Tibial nerve (tissue), 4 donors: ENCODE measurements at regions not wholly inside any gene's neighbourhood (a gene's known extent, or its start where the extent isn't known, plus 50 kb on each side); places are given as distances from the start of the nearest gene placed in this dataset.
"Not testable (repeated sequence)": the region's sequence is repeated elsewhere in the genome, so short reads cannot be mapped to it uniquely, and the experiment has no call there.

ENCODE experiments used
- DNase-seq, 2 donors: peaks; one replicate each; pipeline ENCODE4 v3.0.0-alpha.2; 2019; ENCODE audit warnings: low spot score in 2 of 2
- H3K27ac ChIP-seq, 4 donors: fragments of 200-600 bp; sonication (generic) in 3 of 4; one replicate each; pipeline ENCODE4 v1.5.1; 2017 to 2019; ENCODE audit warnings: mild to moderate bottlenecking in 1 of 4
- H3K27me3 ChIP-seq, 2 donors: fragments of 200-600 bp; sonication (generic) in 1 of 2; one replicate each; pipeline versions ENCODE4 v1.5.1 to v1.6.0; 2017 to 2019
- H3K36me3 ChIP-seq, 3 donors: fragments of 200-600 bp; sonication (generic); one replicate each; pipeline ENCODE4 v1.5.1; 2018 to 2019
- H3K4me1 ChIP-seq, 4 donors: fragments of 200-600 bp; sonication (generic) in 3 of 4; one replicate each; pipeline ENCODE4 v1.5.1; 2017 to 2019
- H3K4me3 ChIP-seq, 4 donors: fragments of 200-600 bp; sonication (generic) in 3 of 4; one replicate each; pipeline ENCODE4 v1.5.1; 2017 to 2019; ENCODE audit warnings: mild to moderate bottlenecking in 1 of 4, moderate library complexity in 1 of 4
- H3K9me3 ChIP-seq, 4 donors: fragments of 200-600 bp; sonication (generic) in 3 of 4; one replicate each; pipeline ENCODE4 v1.5.1; 2017 to 2019
- CTCF ChIP-seq, 5 experiments: fragments of 200-600 bp in 3 of 5; fragments of 450-650 bp in 2 of 5; sonication (generic) in 3 of 5; IDR thresholded peaks; one replicate each; pipeline ENCODE4 v1.5.1; 2016 to 2019; ENCODE audit warnings: antibody characterized with exemption in 5 of 5, mild to moderate bottlenecking in 3 of 5, moderate library complexity in 2 of 5
- EP300 ChIP-seq, 2 donors: sonication (generic); formaldehyde crosslinking; IDR thresholded peaks; one replicate each; pipeline ENCODE4 v1.6.1; 2017; ENCODE audit warnings: antibody characterized with exemption in 2 of 2, mild to moderate bottlenecking in 1 of 2
- POLR2A ChIP-seq, 2 donors: fragments of 450-650 bp; IDR thresholded peaks; one replicate each; pipeline ENCODE4 v1.6.1; 2017; ENCODE audit warnings: antibody characterized with exemption in 2 of 2, mild to moderate bottlenecking in 2 of 2, moderate library complexity in 2 of 2
- WGBS, 2 donors: methylation state at CpG; one replicate each; pipeline ENCODE4 v1.1.5; 2018; 5-methylcytosine and 5-hydroxymethylcytosine counted together

- Histone ChIP-seq H3K36me3 (no peaks in the 10 kb centered on the region), H3K27ac (no peak overlapping the region), H3K4me3 (no peak overlapping the region), H3K27me3 (no peaks in the 10 kb centered on the region), H3K4me1 (peaks cover 0 to 7% (median 2%) of the 10 kb centered on the region in 4 donors), H3K9me3 (no peaks in the 10 kb centered on the region)
- TF ChIP-seq EP300 (IDR thresholded peaks at IDR 0.05) (no peak), CTCF (IDR thresholded peaks at IDR 0.05) (no peak), POLR2A (IDR thresholded peaks at IDR 0.05) (no peak)
- DNase-seq = no peak
- WGBS, 2 donors = 89 to 93% methylated on average over 11 of the region's 11 CpGs
These were observed 201.6 kb downstream of the LRRC70 start for GRCh38 chr5:62780230-62780629.

- DNase-seq = peak in 1 of 2 donors; percentile 34
- 22% methylated on average over 5 of the region's 5 CpGs for WGBS, 2 donors
- no peaks in the 10 kb centered on the region for H3K36me3 ChIP-seq
These were observed 200.4 kb downstream of the LRRC70 start for GRCh38 chr5:62779010-62779422.

DNA sequence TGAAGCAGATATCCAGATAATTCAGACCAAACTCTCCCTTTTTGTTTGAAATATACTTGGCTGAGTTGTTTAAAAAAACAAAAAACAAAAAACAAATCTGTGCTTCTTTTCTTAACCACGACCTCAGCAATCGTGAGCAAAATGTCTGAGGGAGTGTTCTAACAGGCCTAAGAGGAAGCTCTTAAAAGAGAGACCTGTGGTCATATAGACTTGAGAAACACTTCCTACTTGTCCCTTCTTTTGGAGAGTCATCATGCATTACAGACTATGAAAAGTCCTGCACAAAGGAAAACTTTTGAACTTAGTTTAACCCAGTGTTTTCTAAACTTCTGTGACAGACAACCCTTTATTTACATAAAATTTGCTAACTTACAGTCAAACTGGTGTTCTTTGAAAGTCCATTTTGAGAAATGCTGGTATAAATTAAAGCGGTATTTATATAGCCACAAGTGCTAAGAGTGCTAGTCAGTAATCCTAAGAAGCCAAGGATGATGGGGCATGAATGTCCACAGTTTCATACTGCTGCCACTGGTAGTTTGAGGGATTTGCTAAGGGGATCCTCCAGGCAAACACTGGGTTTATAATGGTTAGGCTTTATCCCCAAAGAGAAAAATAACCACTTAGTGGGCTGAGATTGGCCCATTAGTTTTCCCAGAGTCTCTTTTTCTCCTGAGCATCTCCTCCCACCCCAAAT is 199.8 kb downstream of the LRRC70 start:
- no peak overlapping the region for H3K27ac ChIP-seq
- 42 to 47% methylated on average over 3 of the region's 3 CpGs for WGBS, 2 donors
- no peak for DNase-seq
- no peak overlapping the region for H3K4me3 ChIP-seq
- TF ChIP-seq EP300 (IDR thresholded peaks at IDR 0.05) (no peak), POLR2A (IDR thresholded peaks at IDR 0.05) (no peak), CTCF (IDR thresholded peaks at IDR 0.05) (no peak)
- no peaks in the 10 kb centered on the region for H3K36me3 ChIP-seq
- H3K27me3 ChIP-seq = no peaks in the 10 kb centered on the region
- no peaks in the 10 kb centered on the region for H3K9me3 ChIP-seq
- H3K4me1 ChIP-seq = peaks cover 0 to 7% (median 2%) of the 10 kb centered on the region in 4 donors

More at GRCh38 chr5:62779010-62779422, 200.4 kb downstream of the LRRC70 start:
- Histone ChIP-seq H3K4me3 (no peak overlapping the region), H3K27ac (no peak overlapping the region), H3K27me3 (no peaks in the 10 kb centered on the region), H3K9me3 (no peaks in the 10 kb centered on the region), H3K4me1 (peaks cover 0 to 7% (median 2%) of the 10 kb centered on the region in 4 donors)
- TF ChIP-seq EP300 (IDR thresholded peaks at IDR 0.05) (no peak), CTCF (IDR thresholded peaks at IDR 0.05) (peak; percentile 43 to 65 (median 57))

- 89 to 95% methylated on average over 14 to 15 of the region's 15 CpGs for WGBS, 2 donors
- H3K27ac ChIP-seq, H3K4me3 ChIP-seq, H3K4me1 ChIP-seq, H3K36me3 ChIP-seq, DNase-seq, H3K9me3 ChIP-seq, H3K27me3 ChIP-seq: not testable (repeated sequence)
These were observed 198.5 kb downstream of the LRRC70 start for GRCh38 chr5:62777081-62777480.

- 89% methylated on average over 5 of the region's 5 CpGs for WGBS, 2 donors
- H3K4me3 ChIP-seq, H3K36me3 ChIP-seq, H3K27ac ChIP-seq, H3K27me3 ChIP-seq, H3K4me1 ChIP-seq, H3K9me3 ChIP-seq, DNase-seq: not testable (repeated sequence)
These were observed 198.0 kb downstream of the LRRC70 start for GRCh38 chr5:62776592-62776991.

DNA sequence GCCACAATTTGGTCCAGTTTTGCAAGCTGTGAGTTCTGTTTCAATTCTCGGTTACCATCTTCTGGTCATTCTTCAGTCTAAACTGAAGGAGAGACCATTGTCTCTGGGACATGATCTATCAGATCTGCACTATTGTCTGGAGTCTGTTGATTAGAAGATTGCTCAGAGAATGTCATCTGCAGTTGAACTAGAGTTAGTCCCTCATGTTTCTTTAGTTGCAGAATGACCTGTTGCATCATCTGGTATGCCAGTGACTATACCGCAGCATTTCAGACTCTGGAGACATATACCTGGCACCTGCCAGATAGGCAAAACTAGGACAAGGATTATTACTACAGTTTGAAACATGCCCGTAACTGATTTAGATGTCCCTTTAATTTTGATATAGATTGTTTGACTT is 194.8 kb downstream of the LRRC70 start:
- WGBS, 2 donors = 92 to 97% methylated on average over 3 of the region's 3 CpGs
- no peaks in the 10 kb centered on the region for H3K4me1 ChIP-seq
- no peaks in the 10 kb centered on the region for H3K9me3 ChIP-seq
- TF ChIP-seq CTCF (IDR thresholded peaks at IDR 0.05) = no peak
- TF ChIP-seq POLR2A (IDR thresholded peaks at IDR 0.05) = no peak
- no peak for TF ChIP-seq EP300 (IDR thresholded peaks at IDR 0.05)
- no peaks in the 10 kb centered on the region for H3K36me3 ChIP-seq
- H3K4me3 ChIP-seq = no peak overlapping the region
- H3K27me3 ChIP-seq = no peaks in the 10 kb centered on the region
- no peak overlapping the region for H3K27ac ChIP-seq
- no peak for DNase-seq
